ENCODE measurements at regions not wholly inside any gene's neighbourhood (a gene's known extent, or its start where the extent isn't known, plus 50 kb on each side); places are given as distances from the start of the nearest gene placed in this dataset.
A peak's percentile ranks its signal among the peaks of the same experiment; 100 is the strongest.

- no peak for DNase-seq
Measured at GRCh38 chr2:224210286-224211180, 171.4 kb upstream of the SERPINE2 start.

GRCh38 chr2:224209555-224210285, 170.6 kb upstream of the SERPINE2 start:
- no peak for DNase-seq

GRCh38 chr2:224208443-224208842, 169.4 kb upstream of the SERPINE2 start:
- DNase-seq = no peak

GRCh38 chr2:224208007-224208406, 168.9 kb upstream of the SERPINE2 start:
- DNase-seq = peak; percentile 18

- no peak for DNase-seq
Measured at GRCh38 chr2:224206816-224207215, 167.7 kb upstream of the SERPINE2 start.

- no peak for DNase-seq
Measured at GRCh38 chr2:224202281-224202865, 163.3 kb upstream of the SERPINE2 start.

GRCh38 chr2:224198436-224198835, 159.3 kb upstream of the SERPINE2 start:
- DNase-seq = no peak

GRCh38 chr2:224196810-224197209, 157.7 kb upstream of the SERPINE2 start:
- no peak for DNase-seq

- no peak for DNase-seq
Measured at GRCh38 chr2:224195925-224196571, 157.0 kb upstream of the SERPINE2 start.

- no peak for DNase-seq
Measured at GRCh38 chr2:224194161-224194560, 155.1 kb upstream of the SERPINE2 start.

- no peak for DNase-seq
Measured at GRCh38 chr2:224191465-224191864, 152.4 kb upstream of the SERPINE2 start.

GRCh38 chr2:224190936-224191270, 151.8 kb upstream of the SERPINE2 start:
- DNase-seq = peak; percentile 67

- DNase-seq = no peak
Measured at GRCh38 chr2:224190234-224190935, 151.3 kb upstream of the SERPINE2 start.

- no peak for DNase-seq
Measured at GRCh38 chr2:224187220-224187619, 148.1 kb upstream of the SERPINE2 start.

GRCh38 chr2:224185023-224185601, 146.0 kb upstream of the SERPINE2 start:
- no peak for DNase-seq

GRCh38 chr2:224183086-224183485, 144.0 kb upstream of the SERPINE2 start:
- DNase-seq = no peak

GRCh38 chr2:224182498-224182897, 143.4 kb upstream of the SERPINE2 start:
- DNase-seq = no peak

GRCh38 chr2:224181534-224182155, 142.6 kb upstream of the SERPINE2 start:
- no peak for DNase-seq

GRCh38 chr2:224180810-224181209, 141.7 kb upstream of the SERPINE2 start:
- DNase-seq = no peak

GRCh38 chr2:224178056-224178455, 139.0 kb upstream of the SERPINE2 start:
- peak; percentile 42 for DNase-seq

GRCh38 chr2:224175538-224175937, 136.5 kb upstream of the SERPINE2 start:
- no peak for DNase-seq

- DNase-seq = no peak
Measured at GRCh38 chr2:224174990-224175389, 135.9 kb upstream of the SERPINE2 start.

All from fibroblast of skin of right biceps (primary cell).